Muscle layer of colon (tissue), 2 donors: ENCODE measurements at regions not wholly inside any gene's neighbourhood (a gene's known extent, or its start where the extent isn't known, plus 50 kb on each side); places are given as distances from the start of the nearest gene placed in this dataset.
"Not testable (repeated sequence)": the region's sequence is repeated elsewhere in the genome, so short reads cannot be mapped to it uniquely, and the experiment has no call there.

Experiments used
- H3K27ac ChIP-seq: one replicate; pipeline ENCODE4 v1.7.0; 2013; ENCODE audit warnings: low read depth, mild to moderate bottlenecking, low read length, moderate library complexity
- H3K27me3 ChIP-seq, 2 donors: one replicate each; pipeline ENCODE4 v1.7.0; 2013; ENCODE audit warnings: low read length in 2 of 2, mild to moderate bottlenecking in 2 of 2; ENCODE audit not compliant: insufficient read depth in 2 of 2, control insufficient read depth in 1 of 2
- H3K36me3 ChIP-seq: one replicate; pipeline ENCODE4 v1.7.0; 2013; ENCODE audit warnings: mild to moderate bottlenecking, low read length; ENCODE audit not compliant: insufficient read depth
- H3K4me1 ChIP-seq: one replicate; pipeline ENCODE4 v1.7.0; 2013; ENCODE audit warnings: mild to moderate bottlenecking, low read length; ENCODE audit not compliant: insufficient read depth
- H3K4me3 ChIP-seq, 2 donors: one replicate each; pipeline ENCODE4 v1.7.0; 2013; ENCODE audit warnings: low read length in 2 of 2, low read depth in 1 of 2, mild to moderate bottlenecking in 1 of 2, moderate library complexity in 1 of 2
- H3K9ac ChIP-seq: one replicate; pipeline ENCODE4 v1.7.0; 2013; ENCODE audit warnings: low read length
- H3K9me3 ChIP-seq: one replicate; pipeline ENCODE4 v1.7.0; 2013; ENCODE audit warnings: mild to moderate bottlenecking, low read length
- donor health status: abdominal sarcoma.
- donor health status: Adenocarcinoma of cecum.

DNA sequence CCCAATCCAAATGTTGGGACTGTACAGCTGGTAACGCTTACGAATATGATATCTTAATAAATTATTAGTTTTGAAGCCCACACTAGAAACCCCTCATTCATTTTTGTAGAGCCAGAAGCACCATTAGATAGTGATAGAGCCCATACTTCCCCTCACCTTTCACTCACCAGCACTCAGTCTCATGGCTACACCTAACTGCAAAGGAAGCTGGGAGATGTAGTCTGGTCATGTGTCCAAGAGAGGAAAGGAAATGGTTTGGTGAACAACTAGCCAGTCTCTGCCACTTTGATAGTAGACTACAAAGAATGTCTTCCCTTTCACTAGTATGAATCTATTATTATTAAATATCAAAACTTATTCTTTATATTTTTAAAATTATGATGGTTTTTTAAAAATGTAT, 77.1 kb upstream of the EGFL6 start:
- Histone ChIP-seq H3K4me1 (peaks cover 5% of the 10 kb centered on the region), H3K9ac (no peak overlapping the region), H3K27me3 (no peaks in the 10 kb centered on the region), H3K4me3 (no peak overlapping the region), H3K9me3 (no peaks in the 10 kb centered on the region), H3K27ac (no peak overlapping the region), H3K36me3 (no peaks in the 10 kb centered on the region)

DNA sequence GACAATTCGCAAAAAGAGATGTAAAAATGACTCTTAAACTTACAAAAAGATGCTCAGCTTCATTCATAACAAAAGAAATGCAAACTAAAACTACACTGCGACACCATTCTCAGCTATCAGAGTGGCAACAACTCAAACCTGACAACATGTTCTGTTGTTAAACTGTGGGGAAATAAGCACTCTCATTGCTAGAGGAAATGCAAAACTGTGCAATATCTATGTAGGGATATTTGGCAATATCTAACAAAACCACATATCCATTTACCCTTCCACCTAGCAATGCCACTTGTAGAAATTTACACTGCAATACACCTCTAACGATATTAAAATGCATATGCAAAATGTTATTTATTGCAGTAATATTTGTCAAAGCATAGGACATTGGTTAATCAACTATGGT, 78.3 kb upstream of the EGFL6 start:
- Histone ChIP-seq H3K9me3 (no peaks in the 10 kb centered on the region), H3K27me3 (no peaks in the 10 kb centered on the region), H3K36me3 (no peaks in the 10 kb centered on the region), H3K4me1 (peaks cover 5% of the 10 kb centered on the region), H3K4me3 (no peak overlapping the region), H3K27ac (no peak overlapping the region), H3K9ac (no peak overlapping the region)

DNA sequence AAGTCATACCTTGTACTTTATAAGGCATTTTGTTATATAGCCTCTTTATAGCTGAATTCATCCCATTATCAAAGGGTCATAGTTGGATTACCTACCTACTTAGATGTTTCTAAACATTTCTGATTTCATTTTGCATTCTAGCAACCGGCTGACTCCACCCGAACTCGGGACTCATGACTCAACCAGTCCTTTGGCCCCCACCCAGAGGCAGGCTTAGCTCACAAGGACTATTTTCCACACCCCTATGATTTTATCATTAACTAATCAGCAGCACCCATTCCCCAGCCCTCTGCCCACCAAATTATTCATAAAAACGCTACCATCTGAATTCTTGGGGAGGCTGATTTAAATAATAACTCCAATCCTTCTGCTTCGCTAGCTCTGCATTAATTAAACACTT, 79.9 kb upstream of the EGFL6 start:
- peaks cover 5% of the 10 kb centered on the region for H3K4me1 ChIP-seq
- no peak overlapping the region for H3K4me3 ChIP-seq
- no peak overlapping the region for H3K9ac ChIP-seq
- no peak overlapping the region for H3K27ac ChIP-seq
- no peaks in the 10 kb centered on the region for H3K9me3 ChIP-seq
- H3K36me3 ChIP-seq = no peaks in the 10 kb centered on the region
- H3K27me3 ChIP-seq = peaks cover 0 to 2% of the 10 kb centered on the region in 2 donors

DNA sequence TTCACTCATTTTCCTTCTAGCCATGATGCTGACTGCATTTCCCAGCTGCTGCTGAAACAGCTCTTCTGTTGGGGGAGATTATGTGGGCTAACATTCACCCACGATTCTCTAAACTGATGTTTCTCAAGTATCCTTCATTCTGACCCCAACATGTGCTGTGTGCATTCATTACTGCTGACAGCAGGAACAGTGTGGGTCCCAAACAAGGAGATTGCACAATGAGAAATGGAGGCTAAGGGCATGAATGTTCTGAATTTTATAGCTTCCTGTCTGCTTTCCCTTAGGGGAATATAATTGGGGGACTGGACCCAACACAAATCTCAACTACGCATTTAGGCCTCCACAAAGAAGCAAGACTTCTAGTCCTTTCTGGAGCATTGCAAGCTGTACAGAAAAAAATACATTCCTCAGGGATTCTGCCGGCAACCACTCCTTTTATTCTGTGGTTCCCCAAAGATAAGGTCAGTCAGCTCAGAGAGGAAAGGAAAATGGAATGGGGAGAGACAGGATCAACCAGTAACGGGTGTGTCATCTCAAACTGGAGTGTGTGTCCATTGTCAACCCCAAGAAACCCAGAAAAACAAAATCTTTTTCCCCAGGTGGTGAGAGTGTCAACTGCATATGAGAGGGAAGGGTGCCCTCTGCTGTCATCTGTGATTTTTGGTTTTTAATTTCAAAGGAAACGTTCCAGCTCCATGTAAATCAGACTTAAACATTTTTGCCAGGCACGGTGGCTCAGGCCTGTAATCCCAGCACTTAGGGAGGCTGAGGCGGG, 81.5 kb upstream of the EGFL6 start:
- Histone ChIP-seq H3K36me3 (no peaks in the 10 kb centered on the region), H3K27me3 (peaks cover 0 to 4% of the 10 kb centered on the region in 2 donors), H3K4me3 (no peak overlapping the region), H3K9me3 (no peaks in the 10 kb centered on the region), H3K27ac (peak overlapping the region; percentile 1), H3K4me1 (peaks cover 5% of the 10 kb centered on the region), H3K9ac (no peak overlapping the region)

DNA sequence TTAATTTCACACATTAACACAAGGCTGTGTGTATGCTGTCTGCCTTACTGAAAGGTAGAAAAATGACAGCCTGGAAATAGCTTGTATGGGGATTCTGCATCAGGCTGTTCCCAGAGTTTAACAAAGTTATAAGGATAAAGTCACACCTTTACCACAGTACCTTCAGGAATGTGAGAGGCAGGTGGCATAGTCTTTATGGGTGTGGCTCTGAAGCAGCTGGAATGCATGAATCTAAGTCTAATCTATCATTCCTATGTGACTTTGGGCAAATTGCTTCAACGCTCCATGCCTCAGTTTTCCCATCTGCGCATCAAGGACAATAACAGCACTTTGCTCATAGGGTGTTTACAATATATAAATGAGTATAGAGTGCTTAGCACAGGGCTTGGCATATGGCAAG, 84.2 kb upstream of the EGFL6 start:
- Histone ChIP-seq H3K4me3 (no peak overlapping the region), H3K36me3 (no peaks in the 10 kb centered on the region), H3K9ac (no peak overlapping the region), H3K27ac (no peak overlapping the region), H3K9me3 (no peaks in the 10 kb centered on the region), H3K4me1 (peaks cover 5% of the 10 kb centered on the region), H3K27me3 (peaks cover 0 to 4% of the 10 kb centered on the region in 2 donors)

DNA sequence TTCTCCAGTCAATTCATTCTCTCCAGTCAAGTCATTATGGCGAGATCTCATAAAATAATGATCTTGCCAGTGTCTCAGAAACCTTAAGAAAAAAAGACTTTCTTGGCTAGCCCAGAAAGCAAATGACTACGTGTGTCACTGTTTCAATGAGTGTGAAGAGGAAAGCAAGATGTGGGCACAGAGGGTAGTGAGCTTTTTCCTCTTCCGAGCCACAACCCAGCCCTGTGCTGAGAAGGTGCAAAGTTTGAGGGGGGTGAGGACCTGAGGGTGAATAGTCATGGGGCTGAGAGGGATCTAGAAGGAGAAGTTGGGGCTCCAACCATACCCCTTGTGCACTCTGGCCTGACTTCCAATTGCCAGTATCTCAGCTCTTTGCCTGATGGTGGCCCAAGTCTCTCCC, 85.6 kb upstream of the EGFL6 start:
- Histone ChIP-seq H3K27ac (no peak overlapping the region), H3K9me3 (no peaks in the 10 kb centered on the region), H3K9ac (no peak overlapping the region), H3K36me3 (no peaks in the 10 kb centered on the region), H3K4me3 (no peak overlapping the region), H3K4me1 (peaks cover 5% of the 10 kb centered on the region), H3K27me3 (peaks cover 0 to 4% of the 10 kb centered on the region in 2 donors)

DNA sequence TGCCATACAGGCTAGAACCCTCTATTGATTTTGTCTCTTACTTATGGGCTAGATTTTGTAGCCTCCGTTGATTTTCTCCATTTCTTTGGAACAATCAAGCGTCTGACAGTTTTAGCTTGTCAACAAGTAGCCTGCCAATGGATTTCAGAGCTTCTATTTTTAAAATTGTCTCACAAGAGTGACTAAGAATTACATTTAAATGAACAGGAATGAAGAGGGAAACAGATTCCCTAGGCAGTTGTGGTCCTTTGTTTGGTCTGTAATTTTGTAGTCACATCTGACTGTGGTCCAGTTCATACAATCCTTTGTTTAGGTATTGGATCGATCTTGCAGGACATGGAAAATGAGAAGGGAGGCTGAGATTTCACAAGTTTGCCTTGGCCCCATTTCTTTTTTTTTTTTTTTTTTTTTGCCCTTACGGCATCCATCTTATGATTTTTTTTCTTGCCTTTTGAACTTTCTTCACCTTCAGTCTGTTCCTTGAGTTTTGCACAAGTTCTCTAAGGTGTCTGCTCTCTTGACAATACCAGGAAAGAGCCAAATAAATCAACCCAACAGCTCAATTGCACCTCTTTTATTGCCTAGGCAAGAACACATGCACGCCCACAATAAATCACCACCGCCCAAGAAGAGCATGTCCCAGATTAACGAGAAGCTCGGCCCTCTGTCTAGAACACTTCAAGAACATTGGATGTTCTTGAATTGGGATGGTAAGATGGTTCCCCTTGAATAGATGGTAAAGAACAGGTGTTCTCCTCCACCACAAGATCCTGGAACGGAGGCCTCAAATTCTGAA, 86.5 kb upstream of the EGFL6 start:
- peaks cover 4% of the 10 kb centered on the region for H3K4me1 ChIP-seq
- no peaks in the 10 kb centered on the region for H3K9me3 ChIP-seq
- no peak overlapping the region for H3K9ac ChIP-seq
- H3K27me3 ChIP-seq = peaks cover 0 to 4% of the 10 kb centered on the region in 2 donors
- H3K4me3 ChIP-seq = no peak overlapping the region
- no peaks in the 10 kb centered on the region for H3K36me3 ChIP-seq
- H3K27ac ChIP-seq = no peak overlapping the region

DNA sequence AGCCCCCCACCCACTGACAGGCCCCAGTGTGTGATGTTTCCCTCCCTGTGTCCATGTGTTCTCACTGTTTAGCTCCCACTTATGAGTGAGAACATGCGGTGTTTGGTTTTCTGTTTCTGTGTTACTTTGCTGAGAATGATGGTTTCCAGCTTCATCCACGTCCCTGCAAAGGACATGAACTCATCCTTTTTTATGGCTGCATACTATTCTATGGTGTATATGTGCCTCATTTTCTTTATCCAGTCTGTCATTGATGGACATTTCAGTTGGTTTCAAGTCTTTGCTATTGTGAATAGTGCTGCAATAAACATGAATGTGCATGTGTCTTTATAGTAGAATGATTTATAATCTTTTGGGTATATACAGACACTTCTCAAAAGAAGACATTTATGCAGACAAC, 88.6 kb upstream of the EGFL6 start:
- H3K36me3 ChIP-seq, H3K9ac ChIP-seq, H3K4me1 ChIP-seq, H3K4me3 ChIP-seq, H3K27ac ChIP-seq, H3K9me3 ChIP-seq, H3K27me3 ChIP-seq: not testable (repeated sequence)

DNA sequence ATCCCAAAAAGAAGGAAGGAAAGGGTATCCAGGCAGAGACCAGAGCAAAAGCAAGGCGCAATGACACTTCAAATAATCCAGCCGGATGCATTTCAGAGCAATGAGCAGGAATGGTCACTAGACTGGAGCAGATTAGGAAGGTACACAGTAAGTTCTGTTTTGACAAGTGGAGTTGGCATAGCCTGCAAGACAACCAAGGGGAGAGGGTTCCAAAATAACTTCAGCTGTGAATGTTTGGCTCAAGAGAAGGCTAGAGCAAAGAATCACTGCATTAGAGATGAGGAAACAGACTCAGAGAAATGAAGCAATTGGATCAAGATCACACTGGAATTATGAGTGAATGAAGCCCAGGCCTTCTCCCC, 90.0 kb upstream of the EGFL6 start:
- no peak overlapping the region for H3K9ac ChIP-seq
- no peak overlapping the region for H3K4me3 ChIP-seq
- H3K4me1 ChIP-seq = no peaks in the 10 kb centered on the region
- no peaks in the 10 kb centered on the region for H3K9me3 ChIP-seq
- H3K36me3 ChIP-seq = no peaks in the 10 kb centered on the region
- H3K27ac ChIP-seq = no peak overlapping the region
- peaks cover 0 to 2% of the 10 kb centered on the region in 2 donors for H3K27me3 ChIP-seq

DNA sequence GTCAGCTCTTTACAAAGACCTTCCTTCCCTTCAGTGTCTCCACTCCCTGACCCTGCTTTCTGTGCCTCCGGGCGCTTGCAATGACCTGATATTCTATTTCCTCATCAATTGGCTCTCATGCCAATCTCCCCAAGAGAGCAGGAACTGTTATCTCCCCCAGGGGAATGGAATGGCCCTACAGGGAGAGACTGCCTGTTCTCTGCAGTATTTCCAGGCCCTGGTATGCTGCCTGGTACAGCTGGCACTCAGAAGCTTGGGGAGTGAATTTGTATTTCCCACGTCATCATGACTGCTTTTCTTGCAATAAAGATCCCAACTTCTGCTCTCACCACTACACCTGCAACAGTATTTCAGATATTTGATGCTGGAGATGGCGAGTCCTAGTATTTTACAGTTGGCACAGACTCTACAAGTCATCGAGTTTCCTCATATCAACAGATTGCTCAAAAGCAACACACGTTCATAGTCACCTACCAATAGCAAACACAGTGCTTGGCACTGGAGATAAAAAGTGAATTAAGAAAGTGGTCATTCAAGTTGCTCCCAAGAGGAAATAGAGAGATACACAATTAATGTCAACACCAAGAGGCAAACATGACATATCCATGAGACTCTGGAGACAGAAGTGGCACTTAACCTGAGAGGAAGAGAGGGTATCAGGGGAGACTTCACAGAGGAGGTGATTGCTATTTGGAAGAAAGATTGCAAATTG, 90.5 kb upstream of the EGFL6 start:
- Histone ChIP-seq H3K4me3 (no peak overlapping the region), H3K9ac (no peak overlapping the region), H3K4me1 (no peaks in the 10 kb centered on the region), H3K36me3 (no peaks in the 10 kb centered on the region), H3K27ac (no peak overlapping the region), H3K27me3 (no peaks in the 10 kb centered on the region), H3K9me3 (no peaks in the 10 kb centered on the region)

DNA sequence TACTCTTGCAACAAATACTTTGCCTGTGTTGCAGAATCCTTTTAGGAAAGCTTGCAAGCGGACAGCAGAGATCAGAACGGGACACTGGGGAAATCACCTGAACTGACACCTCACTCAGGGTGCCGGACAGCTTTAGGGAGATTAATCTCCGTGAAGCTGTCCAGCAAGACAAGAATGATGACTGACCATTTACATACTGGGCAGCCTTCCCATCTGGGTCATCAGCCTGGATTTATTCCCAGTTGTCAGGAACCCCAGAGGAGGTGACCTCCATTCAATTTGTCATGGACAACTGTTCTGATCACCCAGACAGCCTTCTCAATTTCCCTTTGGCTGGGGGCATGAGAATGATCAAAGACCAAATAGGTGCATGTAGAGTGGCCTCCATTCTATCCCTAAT, 93.0 kb upstream of the EGFL6 start:
- Histone ChIP-seq H3K27me3 (peaks cover 0 to 3% of the 10 kb centered on the region in 2 donors), H3K4me1 (no peaks in the 10 kb centered on the region), H3K36me3 (no peaks in the 10 kb centered on the region), H3K27ac (no peak overlapping the region), H3K9ac (no peak overlapping the region), H3K4me3 (no peak overlapping the region), H3K9me3 (no peaks in the 10 kb centered on the region)
